ENCODE measurements at regions not wholly inside any gene's neighbourhood (a gene's known extent, or its start where the extent isn't known, plus 50 kb on each side); places are given as distances from the start of the nearest gene placed in this dataset.

DNA sequence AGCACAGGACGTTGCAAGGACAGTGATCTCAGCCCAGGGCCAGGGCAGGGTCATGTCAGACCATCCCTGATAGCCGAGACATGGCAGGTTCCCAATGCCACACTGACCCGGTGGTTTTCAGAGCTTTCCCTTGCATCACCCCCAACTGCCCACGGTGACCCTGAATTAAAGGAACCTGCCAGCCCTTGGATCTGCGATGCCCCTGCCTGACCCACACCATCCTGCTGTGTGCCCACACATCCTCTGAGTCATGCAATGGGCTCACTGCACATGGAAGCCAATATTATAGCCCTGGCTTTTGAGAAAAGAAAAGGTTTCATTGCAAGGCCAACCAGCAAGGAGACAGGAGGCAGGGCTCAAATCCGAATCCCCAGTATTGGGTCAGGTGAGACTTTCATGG lies 132.6 kb upstream of the CST7 start:
- DNase-seq (ENCODE audit: low read depth): no peak
- TF ChIP-seq CTCF (IDR thresholded peaks at IDR 0.05; ENCODE audit: control insufficient read depth, extremely low read depth, insufficient read depth): no peak
- H3K4me3 ChIP-seq (ENCODE audit: low read depth, low read length): no peak overlapping the region

GRCh38 chr20:24816907-24817306 lies 132.2 kb upstream of the CST7 start:
- no peak for DNase-seq (ENCODE audit: low read depth)
- TF ChIP-seq CTCF (IDR thresholded peaks at IDR 0.05; ENCODE audit: control insufficient read depth, extremely low read depth, insufficient read depth): no peak

GRCh38 chr20:24817351-24817750 lies 131.7 kb upstream of the CST7 start:
- DNase-seq (ENCODE audit: low read depth): no peak
- no peak for TF ChIP-seq CTCF (IDR thresholded peaks at IDR 0.05; ENCODE audit: control insufficient read depth, extremely low read depth, insufficient read depth)
- no peak overlapping the region for H3K4me3 ChIP-seq (ENCODE audit: low read depth, low read length)

More at GRCh38 chr20:24816907-24817306, 132.2 kb upstream of the CST7 start:
- H3K4me3 ChIP-seq (ENCODE audit: low read depth, low read length): no peak overlapping the region

- TF ChIP-seq CTCF (IDR thresholded peaks at IDR 0.05; ENCODE audit: control insufficient read depth, extremely low read depth, insufficient read depth): no peak
- no peak overlapping the region for H3K4me3 ChIP-seq (ENCODE audit: low read depth, low read length)
- DNase-seq (ENCODE audit: low read depth): no peak
Measured at GRCh38 chr20:24818056-24818455, 131.0 kb upstream of the CST7 start.

- no peak overlapping the region for H3K4me3 ChIP-seq (ENCODE audit: low read depth, low read length)
- no peak for DNase-seq (ENCODE audit: low read depth)
- TF ChIP-seq CTCF (IDR thresholded peaks at IDR 0.05; ENCODE audit: control insufficient read depth, extremely low read depth, insufficient read depth): no peak
Measured at GRCh38 chr20:24819331-24819965, 129.6 kb upstream of the CST7 start.

DNA sequence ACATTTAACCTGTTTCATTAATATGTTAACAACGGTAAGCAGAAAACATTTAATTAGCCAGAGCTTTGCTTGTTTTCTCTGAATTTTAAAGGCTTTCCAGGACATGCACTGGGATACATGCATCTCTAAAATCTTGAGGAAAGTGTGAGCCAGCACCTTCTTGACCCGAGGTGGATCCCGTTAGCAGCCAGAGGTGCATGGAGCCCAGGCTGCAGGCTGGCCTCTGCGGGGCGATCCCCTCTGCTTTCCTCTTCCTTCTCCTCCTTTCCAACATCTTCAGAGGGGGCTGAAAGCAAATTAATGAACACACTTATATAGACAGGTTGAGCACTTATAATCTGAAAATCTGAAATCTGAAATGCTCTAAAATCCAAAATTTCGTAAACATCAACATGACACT lies 128.7 kb upstream of the CST7 start:
- DNase-seq (ENCODE audit: low read depth): no peak
- no peak overlapping the region for H3K4me3 ChIP-seq (ENCODE audit: low read depth, low read length)
- TF ChIP-seq CTCF (IDR thresholded peaks at IDR 0.05; ENCODE audit: control insufficient read depth, extremely low read depth, insufficient read depth): no peak

- DNase-seq (ENCODE audit: low read depth): no peak
- H3K4me3 ChIP-seq (ENCODE audit: low read depth, low read length): no peak overlapping the region
- no peak for TF ChIP-seq CTCF (IDR thresholded peaks at IDR 0.05; ENCODE audit: control insufficient read depth, extremely low read depth, insufficient read depth)
Measured at GRCh38 chr20:24821391-24821790, 127.7 kb upstream of the CST7 start.
